Adrenal gland (tissue), 5 donors: ENCODE measurements at regions not wholly inside any gene's neighbourhood (a gene's known extent, or its start where the extent isn't known, plus 50 kb on each side); places are given as distances from the start of the nearest gene placed in this dataset.

ENCODE experiments used
- POLR2A ChIP-seq, 2 donors: fragments of 450-650 bp; IDR thresholded peaks; one replicate each; pipeline ENCODE4 v1.6.1; 2017; ENCODE audit warnings: antibody characterized with exemption in 2 of 2, mild to moderate bottlenecking in 2 of 2, moderate library complexity in 1 of 2
- TF ChIP-seq, protein P1 (sequence below), 6 experiments: fragments of 450-650 bp in 4 of 6; fragments of 200-600 bp in 2 of 6; sonication (generic) in 1 of 6; IDR thresholded peaks; 1 replicate in 5 of 6; 2 replicates in 1 of 6; pipeline versions ENCODE4 v1.5.1 to v1.8.0; 2016 to 2021; ENCODE audit warnings: antibody characterized with exemption in 6 of 6, mild to moderate bottlenecking in 2 of 6, moderate library complexity in 1 of 6
- donor health status: DM: no; HTN: no; CAD: no.

GRCh38 chr9:106284296-106284695 lies 578.7 kb upstream of the ZNF462 start:
- TF ChIP-seq, protein P1, sequence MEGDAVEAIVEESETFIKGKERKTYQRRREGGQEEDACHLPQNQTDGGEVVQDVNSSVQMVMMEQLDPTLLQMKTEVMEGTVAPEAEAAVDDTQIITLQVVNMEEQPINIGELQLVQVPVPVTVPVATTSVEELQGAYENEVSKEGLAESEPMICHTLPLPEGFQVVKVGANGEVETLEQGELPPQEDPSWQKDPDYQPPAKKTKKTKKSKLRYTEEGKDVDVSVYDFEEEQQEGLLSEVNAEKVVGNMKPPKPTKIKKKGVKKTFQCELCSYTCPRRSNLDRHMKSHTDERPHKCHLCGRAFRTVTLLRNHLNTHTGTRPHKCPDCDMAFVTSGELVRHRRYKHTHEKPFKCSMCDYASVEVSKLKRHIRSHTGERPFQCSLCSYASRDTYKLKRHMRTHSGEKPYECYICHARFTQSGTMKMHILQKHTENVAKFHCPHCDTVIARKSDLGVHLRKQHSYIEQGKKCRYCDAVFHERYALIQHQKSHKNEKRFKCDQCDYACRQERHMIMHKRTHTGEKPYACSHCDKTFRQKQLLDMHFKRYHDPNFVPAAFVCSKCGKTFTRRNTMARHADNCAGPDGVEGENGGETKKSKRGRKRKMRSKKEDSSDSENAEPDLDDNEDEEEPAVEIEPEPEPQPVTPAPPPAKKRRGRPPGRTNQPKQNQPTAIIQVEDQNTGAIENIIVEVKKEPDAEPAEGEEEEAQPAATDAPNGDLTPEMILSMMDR (IDR thresholded peaks at IDR 0.05): peak in 1 of 6 experiments; percentile 14
- no peak for TF ChIP-seq POLR2A (IDR thresholded peaks at IDR 0.05)
